EL (cell line): ENCODE measurements at regions not wholly inside any gene's neighbourhood (a gene's known extent, or its start where the extent isn't known, plus 50 kb on each side); places are given as distances from the start of the nearest gene placed in this dataset.
"Not testable (repeated sequence)": the region's sequence is repeated elsewhere in the genome, so short reads cannot be mapped to it uniquely, and the experiment has no call there.

Experiments used
- DNase-seq: peaks from one replicate; pipeline ENCODE4 v3.0.0-alpha.2; 2016

- no peak for DNase-seq
Observed at GRCh38 chr10:84634636-84635035, 306.2 kb downstream of the CCSER2 start.

- DNase-seq: not testable (repeated sequence)
Observed at GRCh38 chr10:84650628-84651027, 322.2 kb downstream of the CCSER2 start.

DNA sequence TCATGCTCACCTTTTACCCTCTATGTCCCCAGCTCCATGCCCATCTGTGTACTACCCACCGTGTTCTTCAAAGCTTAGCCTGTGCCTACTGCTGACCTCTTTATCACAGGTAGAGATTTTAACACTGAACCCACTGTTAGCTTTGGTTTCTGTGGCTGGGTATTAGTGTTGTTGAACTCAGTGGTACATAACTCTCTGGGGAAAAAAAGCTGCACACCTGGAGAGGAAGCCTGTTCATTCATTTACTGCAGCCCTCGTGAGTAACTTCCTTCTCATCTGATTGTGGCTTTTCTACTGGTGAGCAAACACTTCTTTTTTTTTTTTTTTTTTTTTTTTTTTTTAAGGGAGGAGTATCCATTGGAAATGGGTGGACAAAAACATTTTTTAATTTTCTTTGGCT, 326.3 kb downstream of the CCSER2 start:
- no peak for DNase-seq

- DNase-seq: no peak
Observed at GRCh38 chr10:84659027-84659426, 330.6 kb downstream of the CCSER2 start.

GRCh38 chr10:84659497-84660439, 331.4 kb downstream of the CCSER2 start:
- DNase-seq: no peak

DNA sequence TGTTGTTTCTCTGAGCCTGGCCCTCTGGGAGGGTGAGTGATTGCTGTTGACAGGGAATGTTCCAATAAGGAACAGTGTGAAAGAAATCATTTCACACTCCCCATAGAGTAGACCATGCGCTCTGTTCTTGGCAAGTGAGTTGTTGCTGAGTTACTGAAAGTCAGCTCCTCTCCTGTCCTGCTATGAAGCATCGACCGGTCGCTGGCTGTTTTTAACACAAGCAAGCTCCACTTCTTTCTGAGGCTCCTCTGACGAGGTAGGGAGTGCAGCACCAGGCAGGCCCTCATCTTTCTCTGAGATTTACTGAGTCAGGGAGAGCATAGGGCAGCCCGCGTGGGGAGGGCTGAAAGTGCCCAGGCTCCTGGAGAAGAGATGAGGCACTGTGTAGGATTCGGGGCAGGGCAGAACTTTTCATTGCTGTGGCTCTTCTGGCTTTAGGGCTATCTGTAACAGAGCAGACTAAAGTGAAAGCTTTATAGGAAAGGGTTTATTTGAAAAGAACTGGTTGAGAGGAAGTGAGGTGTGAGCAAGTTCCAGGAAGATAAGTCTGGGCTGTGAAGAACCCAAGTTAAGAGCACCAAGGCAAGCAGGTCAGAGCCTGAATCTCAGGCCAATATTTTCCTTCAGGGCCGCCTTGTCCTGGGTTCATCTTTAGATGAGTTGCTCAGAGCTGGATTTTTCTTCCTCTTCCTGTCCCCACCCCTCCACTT, 332.2 kb downstream of the CCSER2 start:
- DNase-seq: no peak

DNA sequence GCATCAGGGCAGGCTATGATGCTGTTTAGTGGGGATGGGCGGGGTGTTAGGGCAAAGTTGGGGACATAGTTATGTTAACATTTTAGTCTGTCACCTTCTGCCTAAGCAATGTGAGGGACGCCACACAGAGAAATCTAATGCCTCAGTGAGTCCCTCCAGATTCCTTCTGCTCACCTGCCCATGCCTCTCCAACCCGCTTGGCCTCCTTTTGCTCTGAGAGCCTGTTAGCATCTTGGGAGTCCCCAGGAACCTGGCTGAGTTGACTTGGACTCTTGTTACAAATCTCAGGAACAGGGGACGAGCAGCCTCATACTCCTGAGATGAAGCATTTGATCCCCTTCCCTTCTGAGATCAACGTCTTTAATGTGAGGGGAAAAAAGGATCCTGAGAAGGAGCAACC, 336.8 kb downstream of the CCSER2 start:
- no peak for DNase-seq

DNA sequence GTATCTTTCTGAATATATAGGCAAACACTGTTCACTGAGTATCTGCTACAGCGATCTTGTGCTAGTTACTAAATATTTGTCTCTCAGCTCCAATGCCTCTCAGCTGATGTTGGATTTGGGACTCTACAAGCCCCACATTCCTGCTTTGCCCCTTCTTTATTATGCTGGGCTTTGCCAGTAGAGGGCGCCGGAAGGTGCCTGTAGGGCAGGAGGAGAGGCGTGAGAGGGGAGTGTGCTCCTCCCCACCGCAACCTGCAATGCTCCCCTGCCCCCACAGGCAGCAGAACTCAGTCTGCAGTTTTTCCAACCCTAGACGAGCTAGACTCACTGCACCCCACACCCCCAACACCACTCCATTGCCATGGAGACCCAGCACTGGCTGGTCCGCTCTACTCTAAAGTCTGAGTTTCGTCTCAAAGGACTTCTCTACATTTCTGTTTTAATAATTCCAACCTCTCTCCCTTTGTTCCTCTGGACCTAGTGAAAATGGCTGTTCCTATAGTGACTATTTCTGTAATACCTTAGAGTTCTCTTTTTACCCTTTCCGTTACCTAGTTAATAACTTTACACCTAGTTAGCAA, 337.6 kb downstream of the CCSER2 start:
- DNase-seq: peak; percentile 8

DNA sequence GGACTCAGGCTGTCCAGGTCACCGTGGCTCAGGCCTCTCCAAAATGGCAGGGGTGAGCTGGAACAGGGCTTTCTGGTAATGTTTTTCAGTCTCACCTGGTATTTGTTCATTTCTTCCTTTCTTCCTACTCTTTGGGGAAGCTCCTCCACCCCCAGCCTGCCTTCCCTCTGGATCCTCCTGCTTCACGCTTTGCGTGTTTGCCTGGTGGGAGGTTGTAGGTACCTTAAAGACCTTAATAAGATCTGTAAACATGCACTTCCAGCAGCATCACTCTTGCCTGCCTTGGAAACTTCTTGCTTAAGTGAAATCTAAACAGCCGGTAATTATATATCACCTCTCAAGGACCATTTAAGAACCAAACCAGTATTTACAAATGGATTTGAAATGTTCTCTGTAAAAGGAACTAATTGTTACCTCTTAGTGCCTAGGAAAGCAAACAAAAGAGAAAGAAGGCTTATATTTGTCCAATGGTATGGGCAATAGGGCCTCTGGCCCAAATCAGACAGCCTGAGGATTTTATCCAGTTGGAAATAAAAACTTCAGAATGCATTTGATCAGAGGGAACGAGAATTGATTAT, 339.9 kb downstream of the CCSER2 start:
- DNase-seq: no peak

- DNase-seq: no peak
Observed at GRCh38 chr10:84675060-84675459, 346.7 kb downstream of the CCSER2 start.

GRCh38 chr10:84676536-84676935, 348.1 kb downstream of the CCSER2 start:
- no peak for DNase-seq

GRCh38 chr10:84681781-84682180, 353.4 kb downstream of the CCSER2 start:
- no peak for DNase-seq

DNA sequence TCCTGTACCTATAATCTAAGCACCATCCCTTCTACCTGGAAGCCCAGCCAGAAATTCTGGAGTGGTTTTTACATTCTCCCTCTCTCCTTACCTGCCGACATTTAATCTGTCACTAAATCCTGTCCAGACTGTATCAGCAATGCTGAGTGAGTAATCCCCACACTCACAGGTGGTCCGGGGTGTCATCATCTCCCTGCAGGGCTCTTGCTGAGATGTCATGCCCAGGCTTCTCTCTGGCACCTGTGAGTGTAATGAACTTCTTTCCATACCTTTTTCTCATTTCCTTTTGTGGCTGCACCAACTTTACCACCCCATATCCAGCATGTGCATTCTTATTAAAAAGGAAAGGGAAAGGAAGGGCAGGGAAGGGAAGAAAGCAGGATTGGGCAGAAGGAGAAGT, 355.2 kb downstream of the CCSER2 start:
- DNase-seq: no peak

GRCh38 chr10:84683980-84684740, 355.8 kb downstream of the CCSER2 start:
- DNase-seq: no peak

DNA sequence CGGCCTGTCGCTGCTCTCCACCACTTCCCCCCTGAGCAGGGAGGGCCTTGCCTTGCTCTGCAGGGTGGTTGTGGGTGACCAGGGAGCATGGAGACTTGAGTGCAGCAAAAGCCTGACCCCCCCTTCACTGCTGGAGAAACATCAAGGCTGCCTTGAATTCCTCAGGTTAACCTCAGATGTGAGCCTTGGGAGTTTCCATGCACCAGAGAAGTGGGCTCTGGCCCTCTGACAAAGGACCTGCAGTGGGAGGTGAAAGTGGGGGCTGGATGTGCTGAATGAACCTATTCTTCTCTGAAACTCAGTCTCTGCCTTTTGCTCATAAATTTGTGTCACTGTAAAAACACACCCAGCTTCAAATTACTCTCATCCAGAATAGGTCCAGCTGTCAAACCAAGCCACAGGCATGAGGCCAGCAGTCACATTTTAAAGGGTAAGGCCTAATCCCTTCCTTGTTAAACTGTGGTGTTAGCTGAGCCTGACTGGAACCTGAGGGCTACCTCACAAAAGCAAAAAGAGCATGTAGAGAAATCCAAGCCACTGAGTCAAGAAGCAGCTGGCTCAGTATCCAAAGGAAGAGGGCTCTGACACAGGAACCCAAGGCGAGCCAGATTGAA, 356.8 kb downstream of the CCSER2 start:
- no peak for DNase-seq

- DNase-seq: no peak
Observed at GRCh38 chr10:84693006-84693405, 364.6 kb downstream of the CCSER2 start.

GRCh38 chr10:84695902-84696301, 367.5 kb downstream of the CCSER2 start:
- DNase-seq: no peak

GRCh38 chr10:84696610-84697009, 368.2 kb downstream of the CCSER2 start:
- no peak for DNase-seq

DNA sequence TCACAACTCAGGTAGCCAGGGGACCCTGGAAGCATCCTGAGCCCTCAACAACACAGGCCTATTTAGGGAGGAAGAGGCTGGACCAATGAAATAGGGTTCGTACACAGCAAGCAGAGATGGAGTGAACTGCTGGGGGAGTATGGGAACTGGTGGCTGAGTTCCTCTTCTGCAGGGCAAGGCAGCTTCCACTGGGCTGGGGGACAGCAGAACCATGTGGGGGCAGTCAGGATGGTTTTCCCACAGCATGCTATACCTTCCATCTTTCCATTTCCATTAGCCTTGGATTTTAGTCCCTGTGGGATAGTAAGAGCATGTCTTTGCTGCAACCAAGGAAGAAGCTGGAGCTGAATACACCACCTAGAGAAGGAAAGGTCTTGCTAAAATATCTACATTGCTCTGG, 370.6 kb downstream of the CCSER2 start:
- no peak for DNase-seq

GRCh38 chr10:84700668-84701369, 372.4 kb downstream of the CCSER2 start:
- DNase-seq: no peak

DNA sequence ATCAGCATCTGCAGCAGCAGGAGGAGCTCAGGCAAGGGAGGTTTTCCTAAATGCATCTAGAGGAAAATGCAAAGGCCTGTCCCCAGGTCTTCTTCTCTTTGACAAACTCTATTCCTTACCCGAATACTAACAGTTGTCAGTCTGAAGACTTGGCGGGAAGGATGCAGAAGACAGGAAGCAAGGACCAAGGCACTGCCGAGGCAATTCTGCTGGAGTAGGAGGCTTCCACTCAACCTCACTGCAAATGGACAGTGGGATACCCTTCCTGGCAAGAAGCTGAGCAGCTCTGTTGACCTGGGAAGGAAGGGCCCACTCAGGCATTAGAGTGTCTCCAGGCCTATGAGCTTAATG, 373.0 kb downstream of the CCSER2 start:
- DNase-seq: no peak

GRCh38 chr10:84704101-84704500, 375.7 kb downstream of the CCSER2 start:
- DNase-seq: no peak
